HepG2 (cell line): ENCODE measurements at regions not wholly inside any gene's neighbourhood (a gene's known extent, or its start where the extent isn't known, plus 50 kb on each side); places are given as distances from the start of the nearest gene placed in this dataset.

Experiments used
- CHD4 ChIP-seq: fragments of 200-600 bp; sonication (generic); IDR thresholded peaks from 2 replicates; pipeline ENCODE4 v1.7.0; 2017; ENCODE audit warnings: mild to moderate bottlenecking, low read length, borderline replicate concordance
- JUN ChIP-seq: sonication (generic); formaldehyde crosslinking; IDR thresholded peaks from 2 replicates; pipeline ENCODE4 v1.4.0; 2020; ENCODE audit warnings: mild to moderate bottlenecking, missing genetic modification reagents
- MED1 ChIP-seq: sonication (generic); formaldehyde crosslinking; IDR thresholded peaks from 2 replicates; pipeline ENCODE4 v1.4.0; 2020; ENCODE audit warnings: missing genetic modification reagents
- PRDM10 ChIP-seq: sonication (generic); formaldehyde crosslinking; IDR thresholded peaks from 2 replicates; pipeline ENCODE4 v1.4.0; 2020; ENCODE audit warnings: low read depth, missing genetic modification reagents
- RERE ChIP-seq: IDR thresholded peaks from 2 replicates; pipeline ENCODE4 v1.6.1; 2016; ENCODE audit warnings: low read depth, missing genetic modification reagents, missing compliant biosample characterization
- ZBTB49 ChIP-seq: sonication (generic); formaldehyde crosslinking; IDR thresholded peaks from 2 replicates; pipeline ENCODE4 v1.4.0; 2020; ENCODE audit warnings: missing genetic modification reagents, borderline replicate concordance
- ZNF354B ChIP-seq: sonication (generic); formaldehyde crosslinking; IDR thresholded peaks from 2 replicates; pipeline ENCODE4 v1.8.0; 2022; ENCODE audit warnings: mild to moderate bottlenecking, missing genetic modification reagents
- ZNF629 ChIP-seq: sonication (generic); formaldehyde crosslinking; conservative IDR thresholded peaks from 2 replicates; pipeline ENCODE4 v1.5.0; 2020; ENCODE audit warnings: missing genetic modification reagents
- ZXDC ChIP-seq: sonication (generic); formaldehyde crosslinking; IDR thresholded peaks from 2 replicates; pipeline ENCODE4 v1.5.0; 2020; ENCODE audit warnings: mild to moderate bottlenecking, missing genetic modification reagents

- TF ChIP-seq PRDM10 (CRISPR knock-in tag) = no peak
- TF ChIP-seq MED1 (CRISPR knock-in tag) = no peak
- TF ChIP-seq ZNF354B (CRISPR knock-in tag) = no peak
- TF ChIP-seq ZNF629 = no peak
- TF ChIP-seq ZXDC (CRISPR knock-in tag) = no peak
- no peak for TF ChIP-seq RERE (CRISPR knock-in tag)
- TF ChIP-seq CHD4 = no peak
- TF ChIP-seq JUN (CRISPR knock-in tag) = no peak
- TF ChIP-seq ZBTB49 (CRISPR knock-in tag) = no peak
Observed at GRCh38 chr14:66322564-66322963, 163.6 kb upstream of the CCDC196 start.
